ENCODE measurements at regions not wholly inside any gene's neighbourhood (a gene's known extent, or its start where the extent isn't known, plus 50 kb on each side); places are given as distances from the start of the nearest gene placed in this dataset.
A peak's percentile ranks its signal among the peaks of the same experiment; 100 is the strongest.

- DNase-seq (ENCODE audit: low read depth in 4 of 4, low spot score in 3 of 4), result peak in 1 of 4 donors; percentile 35
These were observed 155.1 kb upstream of the FRMD4B start for GRCh38 chr3:69540706-69541581.

- DNase-seq (ENCODE audit: low read depth in 4 of 4, low spot score in 3 of 4), result no peak
These were observed 153.2 kb upstream of the FRMD4B start for GRCh38 chr3:69539134-69539533.

- no peak for DNase-seq (ENCODE audit: low read depth in 4 of 4, low spot score in 3 of 4)
These were observed 152.4 kb upstream of the FRMD4B start for GRCh38 chr3:69538281-69538680.

DNA sequence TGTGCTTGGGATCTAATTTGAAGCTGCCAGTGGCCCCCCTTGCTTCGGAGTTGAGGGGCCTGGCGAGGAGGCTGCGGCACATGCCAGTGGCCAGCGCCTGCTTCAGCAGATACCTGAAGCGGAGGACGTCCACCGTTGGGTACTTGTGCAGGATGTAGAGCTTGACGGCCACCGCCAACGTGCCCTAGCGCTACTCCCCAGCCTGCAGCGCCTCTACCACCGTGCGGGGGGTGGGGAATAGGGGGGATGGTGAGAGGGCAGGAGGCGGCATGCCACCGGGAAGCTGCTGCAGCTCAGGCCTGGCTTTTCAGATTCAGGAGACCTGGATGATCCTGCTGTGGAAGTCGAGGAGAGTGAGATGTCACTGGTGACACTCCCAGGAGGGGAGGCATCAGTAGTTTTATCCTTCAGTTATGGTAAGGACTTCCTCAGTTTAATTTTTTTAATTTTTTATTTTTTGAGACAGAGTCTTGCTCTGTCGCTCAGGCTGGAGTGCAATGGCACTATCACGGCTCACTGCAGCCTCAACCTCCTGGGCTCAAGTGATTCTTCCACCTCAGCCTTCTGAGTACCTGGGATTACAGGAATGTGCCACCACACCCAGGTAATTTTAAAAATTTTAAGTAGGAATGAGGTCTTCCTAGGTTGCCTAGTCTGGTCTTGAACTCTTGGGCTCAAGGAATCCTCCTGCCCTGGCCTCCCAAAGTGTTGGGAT, 150.6 kb upstream of the FRMD4B start:
- no peak for DNase-seq (ENCODE audit: low read depth in 4 of 4, low spot score in 3 of 4)

- DNase-seq (ENCODE audit: low read depth in 4 of 4, low spot score in 3 of 4), result no peak
These were observed 149.7 kb upstream of the FRMD4B start for GRCh38 chr3:69535613-69536012.

GRCh38 chr3:69532547-69533224, 146.8 kb upstream of the FRMD4B start:
- no peak for DNase-seq (ENCODE audit: low read depth in 4 of 4, low spot score in 3 of 4)

GRCh38 chr3:69531576-69532546, 146.0 kb upstream of the FRMD4B start:
- DNase-seq (ENCODE audit: low read depth in 4 of 4, low spot score in 3 of 4), result no peak

DNA sequence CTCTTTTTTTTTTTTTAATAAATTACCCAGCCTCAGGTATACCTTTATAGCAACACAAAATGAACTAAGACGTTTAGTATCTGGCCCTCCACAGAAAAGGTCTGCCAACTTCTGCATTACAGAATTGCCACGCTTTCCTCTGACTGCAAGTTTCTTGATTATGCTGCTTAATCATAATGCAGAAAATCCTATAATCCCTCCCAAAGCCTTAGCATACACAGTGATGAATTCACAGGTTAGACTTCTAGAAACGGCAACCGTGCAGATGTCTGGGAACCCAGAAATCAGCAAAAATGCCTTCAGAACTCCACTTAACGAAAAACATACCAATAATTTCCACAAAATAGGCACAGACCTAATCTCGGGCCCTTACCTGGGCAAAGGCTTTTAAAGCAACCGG, 144.7 kb upstream of the FRMD4B start:
- DNase-seq (ENCODE audit: low read depth in 4 of 4, low spot score in 3 of 4), result no peak

- no peak for DNase-seq (ENCODE audit: low read depth in 4 of 4, low spot score in 3 of 4)
These were observed 141.6 kb upstream of the FRMD4B start for GRCh38 chr3:69527498-69527897.

DNA sequence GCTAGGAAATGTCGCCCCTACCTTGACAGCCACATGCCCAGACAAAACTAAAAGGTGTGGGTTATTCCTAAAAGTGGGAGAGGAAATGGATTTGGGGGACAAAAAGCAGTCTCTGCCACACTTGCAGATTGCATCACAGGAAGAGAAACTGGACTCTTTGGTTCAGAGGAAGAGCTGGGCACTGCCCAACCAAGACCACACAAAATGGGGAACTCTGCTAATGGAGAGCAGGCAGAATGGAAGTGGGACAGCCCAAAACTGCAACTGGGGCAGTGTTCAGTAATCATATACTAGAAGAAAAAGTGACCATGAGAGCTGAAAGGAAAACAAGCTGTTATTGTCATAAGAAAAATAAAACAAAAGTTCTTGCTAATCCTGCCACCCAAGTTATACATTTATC, 138.9 kb upstream of the FRMD4B start:
- no peak for DNase-seq (ENCODE audit: low read depth in 4 of 4, low spot score in 3 of 4)

- DNase-seq (ENCODE audit: low read depth in 4 of 4, low spot score in 3 of 4), result no peak
These were observed 135.4 kb upstream of the FRMD4B start for GRCh38 chr3:69521286-69521685.

DNA sequence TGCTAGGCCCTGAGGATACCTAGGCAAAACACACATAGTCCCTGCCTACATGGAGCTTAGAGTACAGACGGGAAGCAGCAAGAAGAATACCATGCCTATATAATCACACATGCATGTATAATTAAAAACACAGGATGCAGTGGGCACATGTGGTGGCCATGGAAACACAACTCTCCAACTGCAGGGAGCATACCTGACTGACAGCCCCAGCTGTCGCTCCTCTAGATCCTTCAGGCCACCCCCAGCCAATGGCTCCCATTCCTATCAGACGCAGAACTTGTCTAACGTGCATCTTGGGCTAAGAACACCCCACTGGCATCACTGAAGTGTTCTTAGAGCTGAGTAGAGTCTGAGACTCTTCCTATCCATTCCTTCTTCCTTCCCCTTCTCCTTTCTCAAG, 125.5 kb upstream of the FRMD4B start:
- no peak for DNase-seq (ENCODE audit: low read depth in 4 of 4, low spot score in 3 of 4)

- DNase-seq (ENCODE audit: low read depth in 4 of 4, low spot score in 3 of 4), result peak; percentile 20 to 39 (median 24)
These were observed 124.7 kb upstream of the FRMD4B start for GRCh38 chr3:69510481-69511030.

DNA sequence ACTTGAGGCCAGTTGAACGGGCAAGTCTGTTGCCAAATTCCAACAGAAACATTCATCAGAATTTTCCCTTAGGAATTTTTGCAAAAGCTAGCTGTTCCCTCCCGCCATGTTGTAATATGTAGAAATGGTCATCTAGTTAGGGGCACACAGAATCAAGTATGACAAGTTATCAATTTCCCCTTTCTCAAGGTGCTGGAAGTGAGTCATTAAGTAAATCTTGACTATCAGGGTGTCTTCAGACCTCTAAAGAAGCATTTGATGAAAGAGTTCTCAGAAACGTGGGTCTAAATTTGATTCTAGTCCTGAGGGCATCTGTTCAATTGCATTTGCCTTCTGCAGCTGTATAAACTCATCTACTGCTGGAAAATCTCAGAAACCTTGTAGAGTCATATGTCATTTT, 123.4 kb upstream of the FRMD4B start:
- no peak for DNase-seq (ENCODE audit: low read depth in 4 of 4, low spot score in 3 of 4)

GRCh38 chr3:69505770-69506407, 120.0 kb upstream of the FRMD4B start:
- peak in 2 of 4 donors; percentile 15 to 20 for DNase-seq (ENCODE audit: low read depth in 4 of 4, low spot score in 3 of 4)

GRCh38 chr3:69504232-69504631, 118.3 kb upstream of the FRMD4B start:
- no peak for DNase-seq (ENCODE audit: low read depth in 4 of 4, low spot score in 3 of 4)

DNA sequence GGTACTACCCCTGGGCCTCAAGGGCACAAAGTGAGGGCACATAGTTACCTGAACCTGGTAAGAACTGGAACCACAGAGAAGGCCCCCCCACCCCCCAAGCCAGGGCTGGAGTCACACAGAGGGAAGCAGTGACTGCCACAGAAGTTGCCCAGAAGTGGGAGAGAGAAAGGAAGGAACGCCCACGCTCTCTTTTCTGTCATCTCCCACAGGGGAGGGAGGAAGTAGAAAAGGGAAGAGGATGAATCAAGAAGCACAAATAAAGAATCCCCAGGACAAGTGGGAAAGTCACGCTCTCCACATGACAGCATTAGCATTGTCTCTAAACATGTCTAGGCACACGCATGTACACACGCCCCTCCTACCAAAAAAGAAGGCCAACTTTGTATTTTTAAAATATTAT, 114.7 kb upstream of the FRMD4B start:
- no peak for DNase-seq (ENCODE audit: low read depth in 4 of 4, low spot score in 3 of 4)

DNA sequence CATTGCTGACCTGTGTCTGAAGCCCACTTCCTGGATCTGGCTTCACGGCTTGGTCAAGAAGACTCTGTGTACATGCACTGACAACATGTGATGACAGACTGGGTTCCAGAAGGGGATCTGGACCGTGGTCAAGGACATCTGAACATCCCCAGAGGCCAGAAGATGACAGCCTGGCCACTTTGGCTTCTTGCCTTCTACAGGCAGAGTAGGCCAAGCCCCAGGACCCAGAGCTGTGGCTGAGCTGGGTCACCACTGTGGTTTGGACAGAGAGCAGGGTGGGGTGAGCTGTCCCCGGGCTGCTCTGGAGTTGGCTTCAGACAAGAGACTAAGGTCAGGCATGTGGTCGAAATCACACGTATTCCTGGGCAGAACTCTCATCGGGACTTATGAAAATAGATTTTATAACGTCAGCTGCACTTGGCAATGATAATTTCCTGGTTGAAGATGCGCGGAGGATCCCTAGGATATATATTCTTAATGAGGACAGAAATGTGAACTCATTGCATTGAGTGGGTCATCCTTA, 114.1 kb upstream of the FRMD4B start:
- DNase-seq (ENCODE audit: low read depth in 4 of 4, low spot score in 3 of 4), result no peak

GRCh38 chr3:69499422-69499821, 113.5 kb upstream of the FRMD4B start:
- DNase-seq (ENCODE audit: low read depth in 4 of 4, low spot score in 3 of 4), result no peak
